ENCODE measurements at regions not wholly inside any gene's neighbourhood (a gene's known extent, or its start where the extent isn't known, plus 50 kb on each side); places are given as distances from the start of the nearest gene placed in this dataset.

GRCh38 chr6:21990577-21990976 is 306.3 kb downstream of the PRL start:
- no peak for DNase-seq
- H3K27ac Mint-ChIP-seq = no peak overlapping the region
- H3K27me3 Mint-ChIP-seq = no peaks in the 10 kb centered on the region
- H3K4me1 Mint-ChIP-seq = peaks cover 5 to 21% (median 14%) of the 10 kb centered on the region in 3 donors
- H3K36me3 Mint-ChIP-seq = no peaks in the 10 kb centered on the region
- H3K4me3 Mint-ChIP-seq = no peak overlapping the region
- ATAC-seq (ENCODE audit: low read depth in 2 of 2) = no peak
- H3K9me3 Mint-ChIP-seq = peaks cover 0 to 1% (median 0%) of the 10 kb centered on the region in 7 donors

- no peaks in the 10 kb centered on the region for H3K36me3 Mint-ChIP-seq
- no peak overlapping the region for H3K27ac Mint-ChIP-seq
- H3K4me3 Mint-ChIP-seq = no peak overlapping the region
- H3K4me1 Mint-ChIP-seq = peaks cover 0 to 11% (median 3%) of the 10 kb centered on the region in 3 donors
- H3K9me3 Mint-ChIP-seq = peaks cover 0 to 1% (median 0%) of the 10 kb centered on the region in 7 donors
- H3K27me3 Mint-ChIP-seq = no peaks in the 10 kb centered on the region
- ATAC-seq (ENCODE audit: low read depth in 2 of 2) (no peak), DNase-seq (no peak)
Measured at GRCh38 chr6:21992178-21992967, 304.5 kb downstream of the PRL start.

- peaks cover 0 to 1% (median 0%) of the 10 kb centered on the region in 7 donors for H3K9me3 Mint-ChIP-seq
- no peak for ATAC-seq (ENCODE audit: low read depth in 2 of 2)
- no peak for DNase-seq
- peaks cover 0 to 7% (median 0%) of the 10 kb centered on the region in 3 donors for H3K4me1 Mint-ChIP-seq
- no peak overlapping the region for H3K4me3 Mint-ChIP-seq
- H3K27ac Mint-ChIP-seq = no peak overlapping the region
- no peaks in the 10 kb centered on the region for H3K27me3 Mint-ChIP-seq
- H3K36me3 Mint-ChIP-seq = no peaks in the 10 kb centered on the region
Measured at GRCh38 chr6:21993841-21994240, 303.0 kb downstream of the PRL start.

- no peaks in the 10 kb centered on the region for H3K36me3 Mint-ChIP-seq
- no peaks in the 10 kb centered on the region for H3K27me3 Mint-ChIP-seq
- H3K9me3 Mint-ChIP-seq = peaks cover 0 to 1% (median 0%) of the 10 kb centered on the region in 7 donors
- H3K4me3 Mint-ChIP-seq = no peak overlapping the region
- no peak for ATAC-seq (ENCODE audit: low read depth in 2 of 2)
- peaks cover 0 to 7% (median 0%) of the 10 kb centered on the region in 3 donors for H3K4me1 Mint-ChIP-seq
- no peak overlapping the region for H3K27ac Mint-ChIP-seq
- no peak for DNase-seq
Measured at GRCh38 chr6:21994821-21995220, 302.0 kb downstream of the PRL start.

GRCh38 chr6:21995318-21995717 is 301.5 kb downstream of the PRL start:
- ATAC-seq (ENCODE audit: low read depth in 2 of 2) = no peak
- peaks cover 0 to 1% (median 0%) of the 10 kb centered on the region in 7 donors for H3K9me3 Mint-ChIP-seq

GRCh38 chr6:21996425-21997118 is 300.3 kb downstream of the PRL start:
- Mint-ChIP-seq H3K4me3 (no peak overlapping the region), H3K9me3 (peaks cover 0 to 1% (median 0%) of the 10 kb centered on the region in 7 donors), H3K36me3 (no peaks in the 10 kb centered on the region), H3K4me1 (peaks cover 0 to 7% (median 0%) of the 10 kb centered on the region in 3 donors), H3K27me3 (no peaks in the 10 kb centered on the region), H3K27ac (no peak overlapping the region)
- ATAC-seq (ENCODE audit: low read depth in 2 of 2) (no peak), DNase-seq (no peak)

More at GRCh38 chr6:21995318-21995717, 301.5 kb downstream of the PRL start:
- Mint-ChIP-seq H3K4me1 (peaks cover 0 to 7% (median 0%) of the 10 kb centered on the region in 3 donors), H3K4me3 (no peak overlapping the region), H3K36me3 (no peaks in the 10 kb centered on the region), H3K27me3 (no peaks in the 10 kb centered on the region), H3K27ac (no peak overlapping the region)
- no peak for DNase-seq

- ATAC-seq (ENCODE audit: low read depth in 2 of 2) (no peak), DNase-seq (no peak)
- Mint-ChIP-seq H3K36me3 (no peaks in the 10 kb centered on the region), H3K9me3 (peaks cover 0 to 1% (median 0%) of the 10 kb centered on the region in 7 donors), H3K27me3 (no peaks in the 10 kb centered on the region), H3K4me1 (peaks cover 0 to 7% (median 0%) of the 10 kb centered on the region in 3 donors), H3K4me3 (no peak overlapping the region), H3K27ac (no peak overlapping the region)
Measured at GRCh38 chr6:21997119-21998037, 299.5 kb downstream of the PRL start.

- Mint-ChIP-seq H3K4me3 (no peak overlapping the region), H3K9me3 (no peaks in the 10 kb centered on the region), H3K27me3 (no peaks in the 10 kb centered on the region), H3K4me1 (peaks cover 0 to 7% (median 0%) of the 10 kb centered on the region in 3 donors), H3K27ac (no peak overlapping the region), H3K36me3 (no peaks in the 10 kb centered on the region)
- ATAC-seq (ENCODE audit: low read depth in 2 of 2) = no peak
- DNase-seq = no peak
Measured at GRCh38 chr6:21998582-21998981, 298.3 kb downstream of the PRL start.

- Mint-ChIP-seq H3K36me3 (no peaks in the 10 kb centered on the region), H3K27ac (no peak overlapping the region), H3K9me3 (no peaks in the 10 kb centered on the region), H3K4me1 (peaks cover 0 to 7% (median 0%) of the 10 kb centered on the region in 3 donors), H3K4me3 (no peak overlapping the region), H3K27me3 (no peaks in the 10 kb centered on the region)
- no peak for ATAC-seq (ENCODE audit: low read depth in 2 of 2)
- no peak for DNase-seq
Measured at GRCh38 chr6:21999012-21999528, 297.8 kb downstream of the PRL start.

GRCh38 chr6:21999741-22000140 is 297.1 kb downstream of the PRL start:
- H3K27me3 Mint-ChIP-seq = no peaks in the 10 kb centered on the region
- no peak for DNase-seq
- no peaks in the 10 kb centered on the region for H3K9me3 Mint-ChIP-seq
- no peak overlapping the region for H3K4me3 Mint-ChIP-seq
- no peak overlapping the region for H3K27ac Mint-ChIP-seq
- no peak for ATAC-seq (ENCODE audit: low read depth in 2 of 2)
- peaks cover 0 to 7% (median 0%) of the 10 kb centered on the region in 3 donors for H3K4me1 Mint-ChIP-seq
- H3K36me3 Mint-ChIP-seq = no peaks in the 10 kb centered on the region

- H3K27ac Mint-ChIP-seq = no peak overlapping the region
- ATAC-seq (ENCODE audit: low read depth in 2 of 2) (no peak), DNase-seq (no peak)
- no peaks in the 10 kb centered on the region for H3K36me3 Mint-ChIP-seq
- H3K27me3 Mint-ChIP-seq = no peaks in the 10 kb centered on the region
- no peak overlapping the region for H3K4me3 Mint-ChIP-seq
- H3K9me3 Mint-ChIP-seq = peaks cover 0 to 2% (median 0%) of the 10 kb centered on the region in 7 donors
- peaks cover 0 to 7% (median 0%) of the 10 kb centered on the region in 3 donors for H3K4me1 Mint-ChIP-seq
Measured at GRCh38 chr6:22001396-22002027, 295.3 kb downstream of the PRL start.

- ATAC-seq (ENCODE audit: low read depth in 2 of 2) (no peak), DNase-seq (no peak)
Measured at GRCh38 chr6:22003287-22003686, 293.5 kb downstream of the PRL start.

More at GRCh38 chr6:22003287-22003686, 293.5 kb downstream of the PRL start:
- Mint-ChIP-seq H3K9me3 (peaks cover 0 to 3% (median 0%) of the 10 kb centered on the region in 7 donors), H3K27me3 (no peaks in the 10 kb centered on the region), H3K36me3 (no peaks in the 10 kb centered on the region), H3K4me1 (no peaks in the 10 kb centered on the region), H3K4me3 (no peak overlapping the region), H3K27ac (no peak overlapping the region)
